Stomach (tissue), 8 donors: ENCODE measurements at regions not wholly inside any gene's neighbourhood (a gene's known extent, or its start where the extent isn't known, plus 50 kb on each side); places are given as distances from the start of the nearest gene placed in this dataset.

Experiments used
- DNase-seq, 2 donors: peaks; one replicate each; pipeline versions ENCODE4 v3.0.0 to v3.0.0-alpha.2; 2013 to 2019
- H3K27ac ChIP-seq, 5 donors: fragments of 200-600 bp in 4 of 5; sonication (generic) in 4 of 5; one replicate each; pipeline ENCODE4 v1.5.1; 2013 to 2019; ENCODE audit warnings: mild to moderate bottlenecking in 1 of 5, moderate library complexity in 1 of 5
- H3K27me3 ChIP-seq, 3 donors: fragments of 200-600 bp; sonication (generic); one replicate each; pipeline ENCODE4 v1.5.1; 2017 to 2019; ENCODE audit warnings: mixed run types in 1 of 3
- H3K36me3 ChIP-seq, 4 donors: fragments of 200-600 bp; sonication (generic); 1 replicate in 3 of 4; 2 replicates in 1 of 4; pipeline ENCODE4 v1.5.1; 2016 to 2019
- H3K4me1 ChIP-seq, 4 donors: fragments of 200-600 bp; sonication (generic); one replicate each; pipeline ENCODE4 v1.5.1; 2016 to 2019
- H3K4me3 ChIP-seq, 4 donors: fragments of 200-600 bp; sonication (generic) in 3 of 4; one replicate each; pipeline ENCODE4 v1.5.1; 2016 to 2019; ENCODE audit warnings: mild to moderate bottlenecking in 1 of 4
- H3K9me3 ChIP-seq, 4 donors: fragments of 200-600 bp; sonication (generic); one replicate each; pipeline ENCODE4 v1.5.1; 2016 to 2019
- EP300 ChIP-seq: sonication (generic); formaldehyde crosslinking; IDR thresholded peaks from one replicate; pipeline ENCODE4 v1.6.1; 2017; ENCODE audit warnings: antibody characterized with exemption
- POLR2A ChIP-seq, 4 donors: fragments of 450-650 bp; IDR thresholded peaks; one replicate each; pipeline ENCODE4 v1.6.1; 2016; ENCODE audit warnings: antibody characterized with exemption in 4 of 4, control low read depth in 2 of 4, mild to moderate bottlenecking in 1 of 4, moderate library complexity in 1 of 4
- POLR2AphosphoS5 ChIP-seq, 3 donors: sonication (generic); formaldehyde crosslinking; IDR thresholded peaks; one replicate each; pipeline ENCODE4 v1.6.1; 2016; ENCODE audit warnings: antibody characterized with exemption in 3 of 3
- WGBS, 5 donors: extraction: QIAGEN DNeasy Blood & Tissue Kit in 3 of 5; methylation state at CpG; one replicate each; pipeline versions ENCODE4 v1.1.5 to v1.1.7; 2013 to 2018; 5-methylcytosine and 5-hydroxymethylcytosine counted together
- intact Hi-C: fragments of 100-400 bp; cut with DNase I; formaldehyde crosslinking; loops from one replicate; pipeline ENCODE4 v1.15.1; 2023; ENCODE audit warnings: low total_unique reads
- TF ChIP-seq, protein P1 (sequence below), 7 experiments: fragments of 450-650 bp in 4 of 7; fragments of 200-600 bp in 3 of 7; sonication (generic) in 3 of 7; IDR thresholded peaks; one replicate each; pipeline ENCODE4 v1.5.1; 2016 to 2019; ENCODE audit warnings: antibody characterized with exemption in 7 of 7, control low read depth in 2 of 7, mild to moderate bottlenecking in 1 of 7
- donor health status: healthy with polysubstance abuse.
- donor health status: Bipolar disorder and iron deficiency.
- donor health status: healthy.

DNA sequence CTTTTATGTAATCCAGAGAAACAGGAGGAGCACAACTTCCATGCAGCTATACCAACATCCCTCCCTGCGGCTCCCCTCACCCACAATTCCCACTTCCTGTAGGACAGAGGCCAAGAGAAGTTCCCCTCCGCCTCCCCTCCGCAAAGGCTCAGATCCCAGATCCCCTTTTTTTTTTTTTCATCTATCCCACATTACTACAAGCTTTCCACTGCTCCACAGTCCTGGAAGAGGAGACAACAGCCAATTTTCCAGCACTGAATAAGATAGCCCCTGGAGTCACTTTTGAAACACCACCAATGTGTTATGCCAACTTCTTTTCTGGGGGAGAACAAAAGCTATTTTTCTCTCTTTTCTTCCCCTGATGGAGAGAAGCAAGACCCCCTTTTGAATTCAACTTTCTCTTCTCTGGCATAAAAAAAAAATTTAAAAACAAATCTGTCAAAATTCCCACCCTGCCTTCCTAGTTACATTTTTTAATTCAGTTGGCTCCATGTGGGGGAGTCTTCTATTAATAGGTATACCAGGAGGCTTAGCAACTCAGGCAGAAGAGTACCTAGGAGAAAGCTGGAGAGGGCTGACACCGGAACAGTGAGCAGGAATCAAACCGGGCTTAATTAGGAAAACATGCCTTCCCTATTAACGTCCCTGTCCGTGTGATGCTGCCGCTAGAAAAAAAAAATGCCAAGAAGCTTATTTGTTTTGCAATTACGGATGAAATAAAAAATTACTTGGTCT is 543.4 kb downstream of the BUD13 start:
- 69 to 79% (median 76%) methylated on average over 9 of the region's 9 CpGs for WGBS, 5 donors
- H3K9me3 ChIP-seq: no peaks in the 10 kb centered on the region
- intact Hi-C loops: no loop called here
- no peak overlapping the region for H3K4me3 ChIP-seq
- DNase-seq: peak in 1 of 2 donors; percentile 51
- no peak overlapping the region for H3K27ac ChIP-seq
- H3K36me3 ChIP-seq: no peaks in the 10 kb centered on the region
- TF ChIP-seq, protein P1, sequence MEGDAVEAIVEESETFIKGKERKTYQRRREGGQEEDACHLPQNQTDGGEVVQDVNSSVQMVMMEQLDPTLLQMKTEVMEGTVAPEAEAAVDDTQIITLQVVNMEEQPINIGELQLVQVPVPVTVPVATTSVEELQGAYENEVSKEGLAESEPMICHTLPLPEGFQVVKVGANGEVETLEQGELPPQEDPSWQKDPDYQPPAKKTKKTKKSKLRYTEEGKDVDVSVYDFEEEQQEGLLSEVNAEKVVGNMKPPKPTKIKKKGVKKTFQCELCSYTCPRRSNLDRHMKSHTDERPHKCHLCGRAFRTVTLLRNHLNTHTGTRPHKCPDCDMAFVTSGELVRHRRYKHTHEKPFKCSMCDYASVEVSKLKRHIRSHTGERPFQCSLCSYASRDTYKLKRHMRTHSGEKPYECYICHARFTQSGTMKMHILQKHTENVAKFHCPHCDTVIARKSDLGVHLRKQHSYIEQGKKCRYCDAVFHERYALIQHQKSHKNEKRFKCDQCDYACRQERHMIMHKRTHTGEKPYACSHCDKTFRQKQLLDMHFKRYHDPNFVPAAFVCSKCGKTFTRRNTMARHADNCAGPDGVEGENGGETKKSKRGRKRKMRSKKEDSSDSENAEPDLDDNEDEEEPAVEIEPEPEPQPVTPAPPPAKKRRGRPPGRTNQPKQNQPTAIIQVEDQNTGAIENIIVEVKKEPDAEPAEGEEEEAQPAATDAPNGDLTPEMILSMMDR (IDR thresholded peaks at IDR 0.05): no peak
- TF ChIP-seq POLR2A (IDR thresholded peaks at IDR 0.05) (no peak), EP300 (no peak), POLR2AphosphoS5 (IDR thresholded peaks at IDR 0.05) (no peak)
- peaks cover 0 to 48% (median 0%) of the 10 kb centered on the region in 3 donors for H3K27me3 ChIP-seq
- H3K4me1 ChIP-seq: no peaks in the 10 kb centered on the region

DNA sequence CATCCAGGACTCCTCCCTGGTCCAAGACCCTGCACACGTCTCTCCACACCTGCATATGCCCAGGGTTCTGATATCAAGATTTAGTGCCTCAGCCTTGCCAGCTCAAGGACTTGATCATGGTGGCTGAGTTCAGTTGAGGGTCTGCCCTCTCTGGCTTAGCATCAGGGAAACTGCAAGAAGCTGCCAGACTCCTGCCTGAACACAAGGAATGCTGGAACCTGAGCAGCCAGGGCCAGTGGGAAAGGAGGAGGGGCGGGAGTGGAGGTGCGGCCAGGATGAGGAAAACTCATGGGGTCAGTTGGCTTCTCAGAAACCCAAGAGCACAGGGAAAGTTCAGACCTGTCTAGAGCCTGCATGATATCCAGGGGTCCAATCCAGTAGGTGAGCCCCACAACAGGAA is 546.1 kb downstream of the BUD13 start:
- DNase-seq: no peak
- no peak overlapping the region for H3K27ac ChIP-seq
- TF ChIP-seq EP300 (no peak), POLR2A (IDR thresholded peaks at IDR 0.05) (no peak), POLR2AphosphoS5 (IDR thresholded peaks at IDR 0.05) (no peak)
- TF ChIP-seq, protein P1 (IDR thresholded peaks at IDR 0.05): no peak
- 62 to 87% (median 71%) methylated on average over 3 of the region's 3 CpGs for WGBS, 5 donors
- peaks cover 0 to 48% (median 0%) of the 10 kb centered on the region in 3 donors for H3K27me3 ChIP-seq
- intact Hi-C loops: no loop called here
- H3K4me3 ChIP-seq: no peak overlapping the region
- H3K9me3 ChIP-seq: no peaks in the 10 kb centered on the region
- no peaks in the 10 kb centered on the region for H3K4me1 ChIP-seq
- H3K36me3 ChIP-seq: no peaks in the 10 kb centered on the region

- 31 to 60% (median 56%) methylated on average over 7 of the region's 7 CpGs for WGBS, 5 donors
Observed at GRCh38 chr11:116225784-116226585, 546.8 kb downstream of the BUD13 start.

DNA sequence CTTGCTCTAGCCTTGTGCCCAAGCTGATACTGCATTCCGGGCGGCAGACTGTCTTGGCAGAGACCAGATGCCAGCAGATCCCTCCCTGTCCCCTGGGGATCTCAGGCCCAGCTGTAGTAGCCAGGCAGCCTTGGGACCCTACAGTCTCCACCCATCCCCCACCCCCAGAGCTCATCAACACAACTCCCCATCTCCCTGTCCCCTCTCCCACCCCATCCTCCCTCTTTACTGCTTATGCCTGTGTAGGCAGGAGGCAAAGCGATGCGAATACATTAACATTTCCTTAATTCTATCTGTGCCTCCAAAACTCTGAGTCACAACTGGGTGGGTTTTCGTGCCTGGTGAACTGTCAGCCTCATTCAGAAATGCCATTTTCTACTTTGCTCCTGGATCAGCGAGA is 547.6 kb downstream of the BUD13 start:
- WGBS, 5 donors: 64 to 92% (median 73%) methylated on average over 6 of the region's 6 CpGs
- H3K4me1 ChIP-seq: no peaks in the 10 kb centered on the region
- DNase-seq: no peak
- intact Hi-C loops: no loop called here
- H3K27ac ChIP-seq: no peak overlapping the region
- H3K9me3 ChIP-seq: no peaks in the 10 kb centered on the region
- peaks cover 0 to 38% (median 0%) of the 10 kb centered on the region in 3 donors for H3K27me3 ChIP-seq
- no peak for TF ChIP-seq EP300
- TF ChIP-seq POLR2AphosphoS5 (IDR thresholded peaks at IDR 0.05): no peak
- TF ChIP-seq, protein P1 (IDR thresholded peaks at IDR 0.05): no peak
- no peak for TF ChIP-seq POLR2A (IDR thresholded peaks at IDR 0.05)
- H3K4me3 ChIP-seq: no peak overlapping the region
- no peaks in the 10 kb centered on the region for H3K36me3 ChIP-seq

More at GRCh38 chr11:116225784-116226585, 546.8 kb downstream of the BUD13 start:
- Histone ChIP-seq H3K4me3 (no peak overlapping the region), H3K36me3 (no peaks in the 10 kb centered on the region), H3K4me1 (no peaks in the 10 kb centered on the region), H3K27me3 (peaks cover 0 to 45% (median 0%) of the 10 kb centered on the region in 3 donors), H3K27ac (no peak overlapping the region), H3K9me3 (no peaks in the 10 kb centered on the region)
- no peak for DNase-seq
- TF ChIP-seq EP300: no peak
- TF ChIP-seq POLR2A (IDR thresholded peaks at IDR 0.05): no peak
- TF ChIP-seq, protein P1 (IDR thresholded peaks at IDR 0.05): no peak
- TF ChIP-seq POLR2AphosphoS5 (IDR thresholded peaks at IDR 0.05): no peak
- intact Hi-C loops: no loop called here
